Stimulated activated CD4-positive, alpha-beta T cell treated with anti-CD3 and anti-CD28 coated beads, Interleukin-4, amount 100 ng/mL, for 1 hour (primary cell): ENCODE measurements at regions not wholly inside any gene's neighbourhood (a gene's known extent, or its start where the extent isn't known, plus 50 kb on each side); places are given as distances from the start of the nearest gene placed in this dataset.

Experiments
- DNase-seq: peaks from one replicate; pipeline ENCODE4 v3.0.0-alpha.2; 2020

- DNase-seq, result no peak
Measured at GRCh38 chr12:13375583-13376345, 179.2 kb downstream of the EMP1 start.

DNA sequence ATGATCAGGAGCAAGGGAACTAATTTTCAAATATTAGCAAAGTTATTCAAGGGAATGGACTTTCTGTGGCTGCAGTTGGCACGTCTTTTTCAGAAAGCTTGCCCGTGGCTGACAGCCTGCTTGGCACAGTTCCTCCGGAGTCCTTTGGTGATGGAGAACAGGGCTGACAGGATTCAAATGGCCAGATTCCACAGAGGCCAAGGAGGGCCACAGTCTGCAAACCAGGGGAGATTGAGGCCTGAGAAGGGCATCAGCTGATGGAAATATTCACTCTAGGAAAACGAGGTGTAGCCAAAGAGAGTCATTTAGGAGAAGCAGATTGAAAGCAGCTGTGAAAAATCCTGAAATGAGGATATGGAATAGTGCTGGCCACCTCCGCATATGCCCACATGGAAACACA lies 178.3 kb downstream of the EMP1 start:
- no peak for DNase-seq

DNA sequence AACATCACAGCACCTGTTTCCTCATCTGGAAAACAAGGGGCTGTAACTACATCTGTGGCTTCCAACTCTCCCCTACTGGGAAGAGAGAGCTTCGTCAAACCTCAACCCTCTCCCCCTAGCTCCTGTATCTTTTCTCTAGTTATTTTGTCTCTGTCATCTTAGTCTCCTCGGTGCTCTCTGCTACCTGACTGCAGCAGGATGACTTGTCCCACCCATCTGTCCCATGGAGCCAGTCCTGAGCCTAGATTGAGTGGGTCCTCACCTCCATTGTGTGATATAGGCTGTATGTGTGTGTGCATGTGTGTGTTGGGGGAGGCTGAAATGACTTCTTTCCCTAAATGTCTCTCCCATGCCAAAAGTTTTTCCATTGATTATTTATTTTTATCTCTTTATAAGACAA lies 177.3 kb downstream of the EMP1 start:
- DNase-seq, result no peak

DNA sequence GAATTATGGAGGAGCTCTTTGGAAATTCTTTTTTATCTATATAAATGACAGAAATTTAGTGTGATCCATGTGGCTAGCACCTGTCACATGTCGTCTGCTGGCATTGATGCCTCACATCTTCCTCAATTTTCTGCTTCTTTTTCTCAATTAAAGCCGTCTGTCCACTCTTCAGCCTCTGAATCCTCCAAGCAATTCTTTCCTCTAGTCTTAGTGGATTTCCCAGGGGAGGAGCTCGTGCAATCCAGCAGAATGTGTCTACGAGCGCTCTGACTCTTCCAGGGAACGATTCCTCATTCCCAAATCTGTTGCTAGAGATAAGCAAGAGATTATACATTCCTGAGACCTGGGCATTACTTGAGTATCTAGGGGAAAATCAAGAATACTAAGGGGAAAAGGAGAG lies 176.6 kb downstream of the EMP1 start:
- DNase-seq, result no peak

GRCh38 chr12:13372386-13372785 lies 175.9 kb downstream of the EMP1 start:
- no peak for DNase-seq

DNA sequence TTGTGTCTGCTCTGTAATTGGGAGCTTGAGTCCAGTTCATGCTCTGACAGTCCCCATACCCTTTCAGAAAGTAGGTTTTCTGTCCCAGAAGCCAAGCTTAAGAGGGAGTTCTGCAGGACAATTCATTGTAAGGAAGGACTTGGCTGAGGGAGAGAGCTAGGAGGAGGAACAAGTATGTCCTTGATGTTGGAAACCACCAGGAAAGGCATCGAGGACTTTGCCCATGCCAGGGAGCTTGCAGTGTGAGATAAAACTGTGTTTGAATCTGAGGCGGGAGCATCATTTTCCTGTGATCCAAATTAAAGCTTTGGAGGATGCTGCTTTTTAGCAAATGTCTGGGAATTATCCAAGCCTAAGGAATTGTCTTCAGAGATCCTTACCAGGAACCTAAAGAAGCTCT lies 175.3 kb downstream of the EMP1 start:
- DNase-seq, result no peak

GRCh38 chr12:13371367-13371766 lies 174.8 kb downstream of the EMP1 start:
- DNase-seq, result no peak

DNA sequence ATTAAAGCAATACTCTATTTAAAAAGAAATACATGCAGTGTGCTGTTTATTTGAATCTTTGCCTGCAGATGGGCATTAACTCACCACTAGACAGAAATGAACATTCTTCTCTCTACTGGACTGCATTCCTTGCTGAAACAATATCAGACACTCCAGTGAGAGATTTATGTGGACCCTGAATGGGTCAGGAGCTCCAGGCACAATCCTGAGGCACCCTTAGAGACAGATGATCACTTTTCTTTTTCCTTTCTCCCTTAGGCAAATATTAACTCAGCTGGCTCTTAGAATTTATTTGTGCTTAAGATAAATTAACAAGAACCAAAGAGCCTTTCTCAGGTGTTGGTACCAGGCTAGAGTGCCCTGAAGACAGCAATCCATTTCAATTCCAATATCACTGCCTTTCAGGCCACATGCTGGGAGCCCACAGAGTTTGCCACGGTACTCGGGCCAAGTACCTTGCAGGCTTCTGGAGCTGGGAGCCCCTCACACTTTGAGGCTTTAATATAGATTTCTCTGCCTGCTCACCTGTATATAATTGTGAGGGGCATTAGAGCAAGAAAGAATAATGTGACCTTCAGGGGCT lies 173.0 kb downstream of the EMP1 start:
- DNase-seq, result no peak

DNA sequence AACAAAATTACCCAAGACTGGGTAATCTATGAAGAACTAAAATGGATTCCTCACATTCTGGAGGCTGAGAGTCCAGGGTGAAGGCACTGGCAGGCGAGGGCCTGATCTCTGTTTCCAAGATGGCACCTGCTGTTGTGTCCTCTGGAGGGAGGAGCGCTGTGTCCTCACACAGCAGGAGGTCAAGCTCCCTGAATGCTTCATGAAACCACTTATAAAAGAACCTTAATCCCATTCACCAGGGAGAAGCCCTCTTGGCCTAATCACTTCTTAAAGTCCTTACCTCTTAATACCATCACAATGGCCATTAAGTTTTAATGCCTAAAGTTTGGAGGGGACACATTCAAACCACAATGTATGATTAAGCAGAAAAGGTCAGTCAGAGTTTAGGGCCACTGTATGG lies 172.4 kb downstream of the EMP1 start:
- DNase-seq, result no peak

DNA sequence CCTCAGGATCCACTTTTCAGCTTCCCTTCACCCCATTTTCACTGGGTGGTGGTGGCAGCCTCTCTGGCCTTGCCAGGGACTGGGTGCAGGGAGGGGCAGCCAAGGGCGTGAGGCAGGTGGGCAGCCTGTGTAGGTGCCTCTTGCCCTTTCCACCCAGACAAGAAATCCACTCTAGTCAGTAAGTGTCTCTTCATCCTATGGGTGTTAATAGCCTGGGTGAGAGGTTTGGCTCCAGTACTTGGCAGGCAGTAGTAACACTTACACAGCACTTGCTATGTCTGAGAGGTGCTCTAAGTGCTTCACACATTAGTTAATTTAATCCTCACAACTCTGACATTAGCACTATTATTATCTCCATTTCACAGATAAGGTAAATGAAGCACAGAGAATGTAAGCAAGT lies 171.9 kb downstream of the EMP1 start:
- no peak for DNase-seq

DNA sequence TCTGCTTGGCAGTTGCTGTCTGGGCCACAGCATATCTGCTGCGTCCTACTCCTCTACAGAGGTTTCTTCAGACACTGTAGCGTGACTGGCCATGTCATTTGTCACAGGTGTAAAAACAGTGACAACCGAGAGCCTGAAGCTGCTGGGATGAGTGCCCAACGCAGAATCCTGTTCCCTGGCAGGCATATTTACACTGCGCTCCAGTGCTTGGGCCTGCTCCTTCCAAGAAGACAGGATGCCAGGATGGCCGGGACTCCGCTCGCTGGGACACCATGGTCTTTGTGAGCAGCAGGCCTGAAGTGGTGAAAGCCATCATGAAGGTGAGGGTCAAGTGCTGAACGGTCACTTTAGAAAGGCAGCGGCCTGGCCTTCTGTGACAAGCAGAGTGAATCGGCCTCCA lies 171.4 kb downstream of the EMP1 start:
- DNase-seq, result no peak

GRCh38 chr12:13365748-13366366 lies 169.3 kb downstream of the EMP1 start:
- no peak for DNase-seq

- peak; percentile 44 for DNase-seq
Measured at GRCh38 chr12:13362260-13362841, 165.8 kb downstream of the EMP1 start.

DNA sequence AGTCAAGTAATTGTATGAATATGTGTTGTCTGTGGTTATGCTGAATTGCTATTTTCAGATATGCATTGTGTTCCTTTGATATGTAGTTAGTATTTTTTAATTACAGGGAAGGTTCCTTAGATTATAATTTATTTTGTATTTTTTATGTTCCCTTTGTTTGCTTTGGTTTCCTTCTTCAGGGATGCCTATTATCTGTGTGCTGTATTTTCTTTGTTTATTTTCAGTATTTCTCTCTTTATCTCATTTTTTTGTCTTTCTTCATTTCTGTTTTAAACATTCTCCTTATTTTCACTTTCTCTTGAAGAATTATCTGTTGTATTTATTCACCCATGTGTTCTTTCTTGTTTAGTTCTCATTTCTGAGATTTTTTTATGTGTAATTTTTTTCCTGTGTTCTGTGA lies 163.1 kb downstream of the EMP1 start:
- DNase-seq, result no peak

DNA sequence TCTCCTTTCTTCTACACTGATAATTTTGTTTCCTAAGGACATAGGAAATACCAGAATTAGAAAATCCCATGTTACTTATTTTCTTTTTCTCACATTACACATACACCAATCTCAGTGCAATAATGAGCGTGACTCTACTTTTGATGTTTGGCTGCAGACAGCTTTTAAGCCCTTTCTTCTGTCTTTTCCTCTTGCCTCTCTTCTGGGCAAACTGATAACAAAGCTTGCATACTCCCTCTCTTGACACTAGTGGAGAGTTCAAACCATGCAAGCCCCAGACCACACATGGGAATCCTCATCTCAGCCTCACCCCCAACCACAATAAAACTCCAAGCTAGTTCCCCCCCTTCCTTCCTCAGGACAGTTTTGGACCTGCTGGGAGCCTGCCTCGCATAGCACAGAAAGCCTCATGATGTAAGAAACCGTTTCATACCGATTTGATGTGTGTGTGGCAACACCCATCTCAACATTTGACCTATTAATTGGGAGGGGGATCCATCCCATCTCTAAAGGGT lies 161.9 kb downstream of the EMP1 start:
- DNase-seq, result no peak

DNA sequence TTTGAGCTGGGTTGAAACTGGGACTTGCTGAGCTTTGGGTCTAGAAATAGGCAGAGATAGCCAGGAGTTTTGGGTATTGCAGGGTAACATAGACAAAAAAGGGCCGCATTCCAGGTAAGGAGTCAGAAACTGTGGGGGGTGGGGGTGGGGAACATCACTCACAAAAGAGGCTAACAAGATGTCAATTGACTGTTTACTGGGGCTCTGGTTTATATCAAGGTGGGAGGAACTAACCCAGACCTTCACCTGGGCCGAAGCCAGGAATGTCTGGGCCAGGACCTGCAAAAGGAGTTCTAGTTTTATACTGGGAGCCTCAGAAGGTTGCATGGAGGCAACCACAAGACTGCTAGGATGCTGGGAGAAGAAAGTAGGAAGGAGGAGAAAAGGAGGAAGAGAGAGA lies 154.4 kb downstream of the EMP1 start:
- DNase-seq, result no peak

- DNase-seq, result no peak
Measured at GRCh38 chr12:13350381-13350780, 153.9 kb downstream of the EMP1 start.

- no peak for DNase-seq
Measured at GRCh38 chr12:13348464-13348863, 151.9 kb downstream of the EMP1 start.

DNA sequence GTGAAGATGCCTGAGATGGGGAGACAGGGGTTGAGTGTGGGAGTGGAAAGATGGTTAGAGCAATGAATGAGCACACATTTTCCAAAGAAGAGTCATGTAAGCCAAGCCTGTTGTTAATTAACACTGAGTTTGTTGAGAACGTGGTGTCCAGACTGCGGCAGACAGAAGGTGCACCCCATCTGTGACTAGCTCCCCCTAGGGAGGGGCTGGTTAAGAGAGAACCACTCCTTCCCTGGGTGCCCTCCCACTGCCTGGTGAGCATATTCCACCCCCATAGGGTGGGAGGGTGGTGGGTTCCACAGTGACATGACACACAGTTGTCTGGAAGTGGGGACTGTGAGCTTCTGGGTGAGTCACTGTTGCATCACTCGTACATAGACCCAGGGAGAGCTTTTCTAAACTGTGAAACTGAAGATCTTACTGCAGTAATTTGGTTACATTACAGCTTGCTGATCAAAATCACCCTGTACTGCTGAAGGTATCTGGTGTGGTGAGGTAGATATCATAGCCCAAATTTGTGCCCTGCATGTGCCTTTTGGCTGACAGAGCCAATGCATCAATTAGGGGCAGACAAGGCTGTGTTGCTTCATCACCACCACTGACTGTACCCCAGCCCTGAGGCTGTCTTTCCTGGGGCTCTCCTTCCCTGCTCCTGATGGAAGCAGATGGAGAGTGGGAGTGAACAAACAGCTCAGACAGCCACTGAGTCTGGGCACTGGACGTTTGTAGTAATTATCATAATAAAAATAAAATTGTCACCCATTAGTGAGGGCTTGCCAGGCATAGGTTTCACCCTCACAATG lies 150.9 kb downstream of the EMP1 start:
- peak; percentile 39 for DNase-seq

DNA sequence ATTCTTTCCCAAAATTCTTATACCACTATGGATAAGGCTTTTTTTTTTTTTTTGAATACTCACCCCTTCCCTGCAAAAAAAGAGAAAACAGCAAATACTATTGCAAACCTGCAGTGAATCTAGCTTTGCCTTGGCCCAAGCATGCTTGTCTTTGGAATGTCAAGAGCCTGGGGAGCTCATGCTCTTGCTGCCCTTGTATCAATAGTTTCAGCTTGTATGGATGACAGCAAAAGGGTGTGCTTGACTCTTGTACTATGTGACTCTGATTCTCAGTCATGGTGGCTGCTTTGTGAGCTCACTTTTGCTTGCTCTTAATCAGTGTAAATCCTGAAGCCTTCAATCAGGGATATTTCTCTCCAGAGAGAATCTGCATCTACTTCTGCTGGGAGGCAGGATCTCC lies 149.2 kb downstream of the EMP1 start:
- no peak for DNase-seq

- no peak for DNase-seq
Measured at GRCh38 chr12:13343375-13343774, 146.8 kb downstream of the EMP1 start.

GRCh38 chr12:13342971-13343370 lies 146.4 kb downstream of the EMP1 start:
- no peak for DNase-seq

- DNase-seq, result no peak
Measured at GRCh38 chr12:13340149-13340548, 143.6 kb downstream of the EMP1 start.
